HG03378 (cell line): ENCODE measurements at regions not wholly inside any gene's neighbourhood (a gene's known extent, or its start where the extent isn't known, plus 50 kb on each side); places are given as distances from the start of the nearest gene placed in this dataset.
"Not testable (repeated sequence)": the region's sequence is repeated elsewhere in the genome, so short reads cannot be mapped to it uniquely, and the experiment has no call there.

Experiments used
- ATAC-seq: cut with Tn5 transposase; IDR thresholded peaks from one replicate; pipeline ENCODE4 v1.9.1; 2021; ENCODE audit warnings: mild to moderate bottlenecking, moderate library complexity; ENCODE audit not compliant: unreplicated experiment

GRCh38 chr12:46884362-46884761 lies 58.6 kb upstream of the SLC38A4 start:
- no peak for ATAC-seq

- ATAC-seq, result no peak
These were observed 60.8 kb upstream of the SLC38A4 start for GRCh38 chr12:46886541-46887041.

- ATAC-seq, result no peak
These were observed 62.1 kb upstream of the SLC38A4 start for GRCh38 chr12:46887870-46888269.

GRCh38 chr12:46888568-46888967 lies 62.8 kb upstream of the SLC38A4 start:
- no peak for ATAC-seq

- no peak for ATAC-seq
These were observed 65.5 kb upstream of the SLC38A4 start for GRCh38 chr12:46891306-46891705.

- ATAC-seq, result no peak
These were observed 66.4 kb upstream of the SLC38A4 start for GRCh38 chr12:46892034-46892705.

GRCh38 chr12:46892887-46893286 lies 67.1 kb upstream of the SLC38A4 start:
- ATAC-seq, result no peak

GRCh38 chr12:46893434-46893833 lies 67.6 kb upstream of the SLC38A4 start:
- no peak for ATAC-seq

- no peak for ATAC-seq
These were observed 69.9 kb upstream of the SLC38A4 start for GRCh38 chr12:46895726-46896125.

GRCh38 chr12:46896680-46897079 lies 70.9 kb upstream of the SLC38A4 start:
- no peak for ATAC-seq

- no peak for ATAC-seq
These were observed 72.5 kb upstream of the SLC38A4 start for GRCh38 chr12:46898152-46898931.

- ATAC-seq, result no peak
These were observed 73.2 kb upstream of the SLC38A4 start for GRCh38 chr12:46898989-46899388.

GRCh38 chr12:46900734-46901463 lies 75.1 kb upstream of the SLC38A4 start:
- ATAC-seq, result no peak

- ATAC-seq, result no peak
These were observed 75.8 kb upstream of the SLC38A4 start for GRCh38 chr12:46901464-46902205.

- ATAC-seq, result no peak
These were observed 77.3 kb upstream of the SLC38A4 start for GRCh38 chr12:46903058-46903457.

GRCh38 chr12:46904406-46905238 lies 78.8 kb upstream of the SLC38A4 start:
- ATAC-seq, result no peak

- not testable (repeated sequence) for ATAC-seq
These were observed 79.4 kb upstream of the SLC38A4 start for GRCh38 chr12:46905239-46905627.

GRCh38 chr12:46907791-46908190 lies 82.0 kb upstream of the SLC38A4 start:
- no peak for ATAC-seq

- ATAC-seq, result no peak
These were observed 82.6 kb upstream of the SLC38A4 start for GRCh38 chr12:46908236-46908935.
